ENCODE measurements at regions not wholly inside any gene's neighbourhood (a gene's known extent, or its start where the extent isn't known, plus 50 kb on each side); places are given as distances from the start of the nearest gene placed in this dataset.

GRCh38 chr6:165229216-165229615 is 80.2 kb downstream of the C6orf118 start:
- no peak for DNase-seq (ENCODE audit: low read depth in 2 of 2)

GRCh38 chr6:165227644-165228329 is 81.6 kb downstream of the C6orf118 start:
- no peak for DNase-seq (ENCODE audit: low read depth in 2 of 2)

- DNase-seq (ENCODE audit: low read depth in 2 of 2) = no peak
Observed at GRCh38 chr6:165223736-165224135, 85.7 kb downstream of the C6orf118 start.

- no peak for DNase-seq (ENCODE audit: low read depth in 2 of 2)
Observed at GRCh38 chr6:165223101-165223500, 86.3 kb downstream of the C6orf118 start.

- no peak for DNase-seq (ENCODE audit: low read depth in 2 of 2)
Observed at GRCh38 chr6:165222315-165223025, 86.9 kb downstream of the C6orf118 start.

- DNase-seq (ENCODE audit: low read depth in 2 of 2) = no peak
Observed at GRCh38 chr6:165220045-165220444, 89.4 kb downstream of the C6orf118 start.

GRCh38 chr6:165219629-165220028 is 89.8 kb downstream of the C6orf118 start:
- DNase-seq (ENCODE audit: low read depth in 2 of 2) = peak in 1 of 2 donors; percentile 25

GRCh38 chr6:165218829-165219228 is 90.6 kb downstream of the C6orf118 start:
- DNase-seq (ENCODE audit: low read depth in 2 of 2) = peak in 1 of 2 donors; percentile 17

GRCh38 chr6:165206798-165207197 is 102.6 kb downstream of the C6orf118 start:
- DNase-seq (ENCODE audit: low read depth in 2 of 2) = no peak

- DNase-seq (ENCODE audit: low read depth in 2 of 2) = no peak
Observed at GRCh38 chr6:165205632-165206031, 103.8 kb downstream of the C6orf118 start.

GRCh38 chr6:165204807-165205545 is 104.4 kb downstream of the C6orf118 start:
- DNase-seq (ENCODE audit: low read depth in 2 of 2) = no peak

GRCh38 chr6:165200178-165200577 is 109.2 kb downstream of the C6orf118 start:
- DNase-seq (ENCODE audit: low read depth in 2 of 2) = no peak

GRCh38 chr6:165191461-165191860 is 117.9 kb downstream of the C6orf118 start:
- no peak for DNase-seq (ENCODE audit: low read depth in 2 of 2)

GRCh38 chr6:165186441-165187205 is 122.8 kb downstream of the C6orf118 start:
- DNase-seq (ENCODE audit: low read depth in 2 of 2) = no peak

- no peak for DNase-seq (ENCODE audit: low read depth in 2 of 2)
Observed at GRCh38 chr6:165186041-165186440, 123.4 kb downstream of the C6orf118 start.

GRCh38 chr6:165184192-165184979 is 125.0 kb downstream of the C6orf118 start:
- DNase-seq (ENCODE audit: low read depth in 2 of 2) = no peak

GRCh38 chr6:165183496-165184140 is 125.8 kb downstream of the C6orf118 start:
- no peak for DNase-seq (ENCODE audit: low read depth in 2 of 2)

GRCh38 chr6:165183071-165183470 is 126.3 kb downstream of the C6orf118 start:
- no peak for DNase-seq (ENCODE audit: low read depth in 2 of 2)

- DNase-seq (ENCODE audit: low read depth in 2 of 2) = peak in 1 of 2 donors; percentile 69
Observed at GRCh38 chr6:165181951-165182414, 127.4 kb downstream of the C6orf118 start.

GRCh38 chr6:165178056-165178455 is 131.3 kb downstream of the C6orf118 start:
- DNase-seq (ENCODE audit: low read depth in 2 of 2) = peak in 1 of 2 donors; percentile 40
